IPS-15b (cell line): ENCODE measurements at regions not wholly inside any gene's neighbourhood (a gene's known extent, or its start where the extent isn't known, plus 50 kb on each side); places are given as distances from the start of the nearest gene placed in this dataset.

Source experiments
- H3K27me3 ChIP-seq: one replicate; pipeline ENCODE4 v1.6.1; 2013; ENCODE audit warnings: low read length; ENCODE audit not compliant: control insufficient read depth, insufficient read depth
- H3K36me3 ChIP-seq: one replicate; pipeline ENCODE4 v1.6.1; 2013; ENCODE audit warnings: low read length; ENCODE audit not compliant: control insufficient read depth, insufficient read depth
- H3K4me1 ChIP-seq: one replicate; pipeline ENCODE4 v1.6.1; 2013; ENCODE audit warnings: mild to moderate bottlenecking, low read length; ENCODE audit not compliant: control insufficient read depth, insufficient read depth
- H3K4me3 ChIP-seq: one replicate; pipeline ENCODE4 v1.5.1; 2013; ENCODE audit warnings: low read depth, low read length
- H3K9ac ChIP-seq: one replicate; pipeline ENCODE4 v1.6.1; 2013; ENCODE audit warnings: low read depth, mild to moderate bottlenecking, low read length
- H3K9me3 ChIP-seq: one replicate; pipeline ENCODE4 v1.6.1; 2013; ENCODE audit warnings: mild to moderate bottlenecking, low read length; ENCODE audit not compliant: control insufficient read depth, insufficient read depth

GRCh38 chr2:59585655-59586054, 967.8 kb downstream of the BCL11A start:
- Histone ChIP-seq H3K4me3 (no peak overlapping the region), H3K4me1 (peaks cover 2% of the 10 kb centered on the region), H3K9ac (no peak overlapping the region), H3K36me3 (no peaks in the 10 kb centered on the region), H3K27me3 (no peaks in the 10 kb centered on the region), H3K9me3 (no peaks in the 10 kb centered on the region)

- Histone ChIP-seq H3K9ac (no peak overlapping the region), H3K9me3 (no peaks in the 10 kb centered on the region), H3K27me3 (no peaks in the 10 kb centered on the region), H3K36me3 (no peaks in the 10 kb centered on the region), H3K4me1 (peaks cover 2% of the 10 kb centered on the region), H3K4me3 (no peak overlapping the region)
Observed at GRCh38 chr2:59584958-59585357, 968.5 kb downstream of the BCL11A start.

DNA sequence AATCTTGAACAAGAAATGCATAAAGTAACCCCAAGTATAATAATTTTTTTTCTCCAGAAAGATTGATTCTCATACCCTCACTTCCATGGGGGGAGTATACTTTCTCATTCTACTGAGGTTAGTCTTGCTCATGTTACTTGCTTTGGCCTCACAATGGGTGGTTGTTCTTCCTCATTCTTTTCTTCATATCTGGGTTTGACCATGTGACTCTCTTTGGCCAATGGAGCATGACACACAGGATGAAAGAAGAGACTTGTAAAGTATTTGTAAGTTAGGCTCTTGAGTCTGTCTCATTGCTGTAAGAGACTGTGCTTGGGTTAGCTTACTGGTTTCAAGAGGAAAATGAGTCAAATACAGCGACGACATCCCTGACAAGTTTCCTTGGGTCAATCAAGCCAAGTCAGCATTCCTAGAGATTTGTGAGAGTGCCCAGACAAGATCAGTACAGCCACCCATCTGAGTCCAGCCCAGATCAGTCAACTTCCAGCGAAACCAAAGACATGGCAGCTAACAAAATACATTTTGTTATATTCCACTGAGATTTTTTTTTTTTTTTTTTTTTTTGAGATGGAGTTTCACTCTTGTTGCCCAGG, 970.2 kb downstream of the BCL11A start:
- Histone ChIP-seq H3K4me1 (peaks cover 2% of the 10 kb centered on the region), H3K27me3 (no peaks in the 10 kb centered on the region), H3K9ac (no peak overlapping the region), H3K4me3 (no peak overlapping the region), H3K36me3 (no peaks in the 10 kb centered on the region), H3K9me3 (no peaks in the 10 kb centered on the region)

- Histone ChIP-seq H3K27me3 (no peaks in the 10 kb centered on the region), H3K36me3 (no peaks in the 10 kb centered on the region), H3K9ac (no peak overlapping the region), H3K9me3 (no peaks in the 10 kb centered on the region), H3K4me3 (no peak overlapping the region), H3K4me1 (no peaks in the 10 kb centered on the region)
Observed at GRCh38 chr2:59578349-59578748, 975.1 kb downstream of the BCL11A start.

DNA sequence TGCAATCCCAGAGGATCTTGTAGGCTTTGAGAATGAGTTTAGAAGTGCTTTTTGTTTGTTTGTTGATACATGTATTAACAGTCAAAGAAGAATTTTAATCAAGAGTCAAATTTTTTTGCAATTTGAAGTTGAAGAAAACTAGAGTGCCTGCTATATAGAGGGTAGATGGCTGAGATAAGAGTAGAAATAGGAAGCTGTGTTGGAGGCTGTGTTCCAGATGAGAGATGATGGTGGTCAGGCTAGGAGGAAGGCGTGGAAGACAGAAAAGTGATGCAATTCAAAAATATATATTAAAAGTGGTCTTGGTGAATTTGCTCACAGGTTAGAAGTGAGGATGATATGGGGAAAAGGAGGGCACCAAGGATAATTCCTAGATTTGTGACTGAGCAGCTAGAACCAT, 978.3 kb downstream of the BCL11A start:
- Histone ChIP-seq H3K4me1 (peaks cover 2% of the 10 kb centered on the region), H3K4me3 (no peak overlapping the region), H3K9ac (no peak overlapping the region), H3K27me3 (no peaks in the 10 kb centered on the region), H3K9me3 (no peaks in the 10 kb centered on the region), H3K36me3 (no peaks in the 10 kb centered on the region)

- Histone ChIP-seq H3K9me3 (no peaks in the 10 kb centered on the region), H3K4me1 (peaks cover 2% of the 10 kb centered on the region), H3K9ac (no peak overlapping the region), H3K27me3 (no peaks in the 10 kb centered on the region), H3K4me3 (no peak overlapping the region), H3K36me3 (no peaks in the 10 kb centered on the region)
Observed at GRCh38 chr2:59572227-59572626, 981.2 kb downstream of the BCL11A start.

- H3K36me3 ChIP-seq = no peaks in the 10 kb centered on the region
- H3K9ac ChIP-seq = no peak overlapping the region
- H3K9me3 ChIP-seq = no peaks in the 10 kb centered on the region
- no peaks in the 10 kb centered on the region for H3K27me3 ChIP-seq
- H3K4me1 ChIP-seq = peaks cover 2% of the 10 kb centered on the region
- H3K4me3 ChIP-seq = no peak overlapping the region
Observed at GRCh38 chr2:59570818-59571217, 982.6 kb downstream of the BCL11A start.

GRCh38 chr2:59569124-59569523, 984.3 kb downstream of the BCL11A start:
- no peaks in the 10 kb centered on the region for H3K9me3 ChIP-seq
- H3K9ac ChIP-seq = no peak overlapping the region
- peaks cover 2% of the 10 kb centered on the region for H3K4me1 ChIP-seq
- no peak overlapping the region for H3K4me3 ChIP-seq
- no peaks in the 10 kb centered on the region for H3K27me3 ChIP-seq
- no peaks in the 10 kb centered on the region for H3K36me3 ChIP-seq

- no peaks in the 10 kb centered on the region for H3K36me3 ChIP-seq
- H3K4me1 ChIP-seq = peaks cover 2% of the 10 kb centered on the region
- no peaks in the 10 kb centered on the region for H3K9me3 ChIP-seq
- H3K27me3 ChIP-seq = no peaks in the 10 kb centered on the region
- H3K4me3 ChIP-seq = no peak overlapping the region
- no peak overlapping the region for H3K9ac ChIP-seq
Observed at GRCh38 chr2:59568461-59568860, 985.0 kb downstream of the BCL11A start.

DNA sequence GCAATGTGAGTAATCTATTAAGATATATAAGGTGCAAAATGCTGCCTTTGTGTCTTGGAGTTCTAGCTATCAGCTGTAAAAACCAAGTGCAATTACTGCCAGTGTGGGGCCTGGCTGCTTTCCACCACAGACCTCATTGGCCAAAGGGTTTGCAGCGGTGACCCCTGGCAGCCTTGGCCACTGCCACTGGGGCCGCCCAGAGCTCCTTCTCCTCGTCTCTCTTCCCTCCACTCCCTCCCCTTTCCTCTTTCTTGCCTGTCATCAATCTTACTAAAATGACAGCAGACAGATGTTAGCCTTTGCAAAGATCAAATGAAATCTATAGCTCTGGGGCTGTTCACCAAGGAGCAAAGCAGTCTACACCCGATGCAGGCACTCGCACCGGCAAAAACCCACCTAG, 986.3 kb downstream of the BCL11A start:
- Histone ChIP-seq H3K4me3 (no peak overlapping the region), H3K9ac (no peak overlapping the region), H3K9me3 (no peaks in the 10 kb centered on the region), H3K27me3 (no peaks in the 10 kb centered on the region), H3K4me1 (peaks cover 2% of the 10 kb centered on the region), H3K36me3 (no peaks in the 10 kb centered on the region)

DNA sequence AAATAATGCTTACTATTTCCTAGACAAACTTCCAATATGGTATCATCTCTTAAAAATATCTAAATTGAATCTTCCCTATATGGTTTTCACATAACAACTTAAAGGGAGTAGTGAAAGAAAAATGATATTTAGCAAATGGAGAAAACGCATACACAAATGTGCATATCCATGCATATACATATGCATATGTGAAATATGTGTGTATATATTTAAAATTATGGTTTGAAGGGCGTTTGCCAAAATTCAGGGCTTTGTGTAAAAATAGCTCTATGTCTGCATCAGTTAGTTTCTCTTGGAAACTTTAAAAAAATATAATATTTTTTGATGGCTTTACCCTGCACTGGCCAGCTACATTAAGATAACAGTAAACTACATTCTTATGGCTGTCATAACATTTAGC, 986.7 kb downstream of the BCL11A start:
- Histone ChIP-seq H3K4me3 (no peak overlapping the region), H3K4me1 (peaks cover 2% of the 10 kb centered on the region), H3K36me3 (no peaks in the 10 kb centered on the region), H3K9me3 (no peaks in the 10 kb centered on the region), H3K27me3 (no peaks in the 10 kb centered on the region), H3K9ac (no peak overlapping the region)

GRCh38 chr2:59561281-59561680, 992.2 kb downstream of the BCL11A start:
- no peak overlapping the region for H3K9ac ChIP-seq
- H3K4me1 ChIP-seq = peaks cover 6% of the 10 kb centered on the region
- H3K36me3 ChIP-seq = no peaks in the 10 kb centered on the region
- no peaks in the 10 kb centered on the region for H3K27me3 ChIP-seq
- H3K4me3 ChIP-seq = no peak overlapping the region
- H3K9me3 ChIP-seq = no peaks in the 10 kb centered on the region
